ENCODE measurements at regions not wholly inside any gene's neighbourhood (a gene's known extent, or its start where the extent isn't known, plus 50 kb on each side); places are given as distances from the start of the nearest gene placed in this dataset.
"Not testable (repeated sequence)": the region's sequence is repeated elsewhere in the genome, so short reads cannot be mapped to it uniquely, and the experiment has no call there.

- peak; percentile 27 for DNase-seq
These were observed 1096.8 kb upstream of the PCDH20 start for GRCh38 chr13:62512194-62513141.

GRCh38 chr13:62510906-62511655, 1095.4 kb upstream of the PCDH20 start:
- DNase-seq = no peak

- no peak for DNase-seq
These were observed 1086.9 kb upstream of the PCDH20 start for GRCh38 chr13:62502588-62502987.

DNA sequence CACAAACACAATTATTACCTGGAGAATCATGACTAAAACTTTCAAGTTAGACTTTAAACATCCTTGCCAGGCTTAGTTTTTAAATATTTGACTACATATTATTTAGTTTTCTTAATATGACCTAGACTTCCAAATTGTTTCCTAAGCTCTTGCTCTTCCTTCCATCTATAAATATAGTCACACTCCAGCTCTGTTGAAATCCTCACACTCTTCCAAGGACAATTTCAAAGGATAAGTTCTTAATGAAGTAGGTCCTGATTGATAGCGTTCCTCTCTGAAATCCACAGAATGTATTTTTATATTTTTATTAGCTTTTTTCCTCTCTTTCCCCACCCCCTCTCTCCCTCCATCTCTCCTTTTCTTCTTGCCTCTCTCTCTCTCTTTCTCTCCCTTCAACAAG, 1074.1 kb upstream of the PCDH20 start:
- no peak for DNase-seq

DNA sequence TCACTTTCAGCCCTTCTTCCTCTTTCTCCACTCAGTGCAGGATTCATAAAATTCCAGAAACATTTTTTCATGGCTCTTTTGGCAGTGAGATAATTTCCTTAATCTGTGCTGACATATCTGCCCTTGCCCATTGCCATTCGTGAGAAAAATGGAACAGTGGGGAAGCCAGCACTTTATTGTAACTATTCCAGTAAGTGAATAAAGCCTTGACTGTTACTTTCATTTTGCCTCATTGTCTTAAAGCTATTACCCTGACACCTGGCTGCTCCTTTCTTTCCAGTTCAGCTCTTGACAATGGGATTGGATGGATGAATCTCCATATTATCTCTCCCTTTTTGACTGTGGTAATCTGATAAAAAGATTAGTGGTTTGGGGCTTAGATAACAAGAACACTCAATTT, 1068.1 kb upstream of the PCDH20 start:
- DNase-seq = peak; percentile 18

GRCh38 chr13:62482351-62482750, 1066.7 kb upstream of the PCDH20 start:
- peak; percentile 85 for DNase-seq

GRCh38 chr13:62473944-62474237, 1058.2 kb upstream of the PCDH20 start:
- no peak for DNase-seq

GRCh38 chr13:62473190-62473943, 1057.7 kb upstream of the PCDH20 start:
- no peak for DNase-seq

DNA sequence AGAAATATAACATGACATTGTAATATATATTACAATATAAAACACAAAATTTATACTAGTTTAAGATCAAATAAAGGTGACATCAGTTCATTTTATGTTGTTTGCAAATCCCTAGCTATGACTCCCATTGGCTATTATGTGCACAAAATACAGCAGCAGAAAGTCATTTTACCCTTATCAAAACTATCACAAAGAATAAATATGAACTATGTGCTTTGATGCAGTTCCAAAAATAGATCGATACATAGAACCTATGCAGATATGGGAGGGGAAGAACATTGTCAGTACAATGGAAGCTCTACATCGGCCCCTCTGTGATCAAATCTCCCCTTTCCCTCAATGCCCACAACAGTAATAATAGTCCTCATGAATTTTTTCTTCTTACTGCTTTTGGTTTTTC, 1038.1 kb upstream of the PCDH20 start:
- no peak for DNase-seq

- no peak for DNase-seq
These were observed 1035.1 kb upstream of the PCDH20 start for GRCh38 chr13:62450759-62451158.

- not testable (repeated sequence) for DNase-seq
These were observed 1032.2 kb upstream of the PCDH20 start for GRCh38 chr13:62447771-62448382.

DNA sequence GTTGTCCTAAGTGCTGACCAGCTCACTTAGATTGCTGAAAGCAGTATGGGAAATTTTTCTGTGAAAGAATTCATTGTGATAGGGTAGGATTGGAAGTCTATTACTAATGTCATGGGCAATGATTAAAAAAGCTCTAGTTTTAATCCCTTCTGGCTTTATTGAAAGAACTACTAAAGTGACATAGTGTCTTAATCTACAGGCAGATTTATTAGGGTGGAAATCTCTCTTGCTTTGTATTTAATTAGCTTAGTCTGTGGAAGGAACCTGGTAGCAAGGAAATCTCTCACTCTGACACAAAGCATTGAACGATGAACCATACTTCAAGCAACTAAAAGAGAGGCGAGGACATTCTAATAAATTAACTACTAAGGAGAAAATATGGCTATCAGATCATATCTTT, 1029.2 kb upstream of the PCDH20 start:
- no peak for DNase-seq

DNA sequence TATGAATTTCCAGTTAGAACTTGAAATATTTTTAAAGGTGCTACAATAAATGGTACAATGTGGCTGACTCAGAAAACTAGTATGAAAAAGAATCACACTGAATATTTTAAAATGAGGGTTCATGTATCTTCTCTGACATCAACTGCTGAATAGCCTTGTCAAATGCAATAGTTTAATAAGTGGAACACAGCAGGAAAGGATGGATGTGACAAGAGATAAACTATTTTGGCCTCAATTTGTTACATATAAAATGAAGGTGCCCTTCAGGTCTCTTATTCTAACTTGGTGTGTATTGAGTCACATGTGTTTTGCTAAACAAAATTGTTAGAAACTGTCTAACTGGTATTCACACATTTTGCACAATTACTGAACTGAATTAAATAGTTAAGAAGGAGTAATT, 1018.4 kb upstream of the PCDH20 start:
- no peak for DNase-seq

GRCh38 chr13:62433660-62434059, 1018.0 kb upstream of the PCDH20 start:
- DNase-seq = no peak

DNA sequence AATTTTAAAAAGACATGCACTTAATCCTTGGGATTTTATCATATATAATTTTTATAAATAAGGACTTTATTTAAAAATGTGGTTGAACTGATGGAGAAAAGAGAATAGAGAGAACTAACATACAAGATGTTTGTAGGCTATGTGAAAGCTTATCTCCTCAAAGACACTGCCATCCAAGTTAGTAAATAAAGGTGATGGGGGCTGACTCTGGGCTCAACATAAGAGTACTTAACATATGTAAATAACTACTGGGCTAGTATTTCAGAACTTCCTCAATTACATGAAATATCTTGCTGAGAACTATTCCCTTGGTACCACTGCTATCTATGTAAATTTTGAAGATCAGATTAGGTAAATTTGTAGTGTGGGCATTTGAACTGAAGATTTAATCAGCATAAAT, 1017.3 kb upstream of the PCDH20 start:
- no peak for DNase-seq

DNA sequence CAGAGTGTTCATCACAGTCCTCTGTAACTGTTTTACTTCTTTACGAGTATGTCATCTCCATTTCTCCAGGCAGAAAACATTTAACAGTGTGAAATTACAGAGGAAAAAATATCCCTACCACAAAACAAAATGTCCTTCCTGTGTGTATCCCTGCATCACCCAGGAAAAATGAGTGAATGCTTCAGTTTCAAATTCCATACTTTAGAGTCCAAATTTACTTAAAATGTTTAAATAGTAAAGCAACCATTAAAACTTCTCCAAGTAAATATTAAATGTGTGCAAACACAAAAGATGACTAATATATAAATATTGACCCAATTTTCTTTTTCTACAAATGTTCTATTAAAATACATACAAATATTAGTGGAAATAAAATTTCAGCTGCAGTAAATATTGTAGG, 1016.6 kb upstream of the PCDH20 start:
- DNase-seq = no peak

GRCh38 chr13:62431852-62432251, 1016.2 kb upstream of the PCDH20 start:
- no peak for DNase-seq

GRCh38 chr13:62418872-62419271, 1003.2 kb upstream of the PCDH20 start:
- no peak for DNase-seq

DNA sequence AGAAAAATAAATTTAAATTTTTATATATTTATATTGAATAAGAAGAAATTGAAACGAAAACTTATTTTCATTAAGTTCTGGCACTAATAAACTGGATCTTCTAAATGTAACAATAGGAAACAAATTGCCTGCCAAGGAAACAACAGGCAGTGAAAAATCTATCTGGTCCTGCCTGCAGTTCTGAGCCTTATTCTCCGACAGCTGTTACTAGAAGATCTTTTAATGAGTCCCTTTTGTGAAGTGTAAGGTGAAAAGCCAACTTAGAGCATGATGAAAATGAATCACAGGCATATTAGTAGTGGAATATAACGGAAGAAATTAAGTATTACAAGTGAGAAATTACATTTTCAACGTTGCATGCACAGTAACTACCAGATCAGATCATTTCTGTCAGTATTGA, 1002.7 kb upstream of the PCDH20 start:
- DNase-seq = no peak

DNA sequence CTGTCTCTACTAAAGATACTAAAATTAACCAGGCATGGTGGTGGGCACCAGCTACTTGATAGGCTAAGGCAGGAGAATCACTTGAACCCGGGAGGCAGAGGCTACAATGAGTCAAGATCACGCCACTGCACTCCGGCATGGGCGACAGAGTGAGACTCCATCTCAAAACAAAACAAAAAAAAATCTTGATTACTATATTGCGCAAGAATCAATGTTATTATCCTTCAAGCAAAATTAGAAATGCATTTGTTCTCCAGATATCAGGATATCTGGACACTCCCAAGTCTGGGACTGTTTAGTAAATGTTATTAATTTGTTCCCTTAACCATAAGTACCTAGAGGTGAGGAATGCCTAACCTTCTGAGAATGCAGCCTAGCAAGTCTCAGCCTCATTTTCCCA, 992.2 kb upstream of the PCDH20 start:
- DNase-seq = no peak

GRCh38 chr13:62388515-62388914, 972.9 kb upstream of the PCDH20 start:
- DNase-seq = no peak

DNA sequence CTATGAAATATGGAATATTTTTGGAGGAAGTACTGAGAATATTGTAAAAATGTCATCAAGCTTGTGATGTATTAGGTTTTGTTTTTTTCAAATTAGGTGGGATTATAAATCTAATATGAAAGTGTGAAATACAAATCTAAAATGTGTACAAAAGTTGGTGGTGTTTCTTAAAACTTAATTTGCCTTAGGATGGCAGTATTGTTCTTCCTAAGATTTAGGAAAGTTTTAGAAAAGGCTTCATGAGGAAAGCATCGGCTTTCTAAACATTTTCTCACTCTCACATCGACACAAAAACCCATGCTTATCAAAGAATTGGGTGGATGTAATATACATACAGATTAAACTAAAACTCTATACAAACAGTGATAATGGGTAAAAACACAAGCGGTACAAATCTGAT, 972.0 kb upstream of the PCDH20 start:
- peak; percentile 29 for DNase-seq

GRCh38 chr13:62379241-62379640, 963.6 kb upstream of the PCDH20 start:
- not testable (repeated sequence) for DNase-seq
